ENCODE measurements at regions not wholly inside any gene's neighbourhood (a gene's known extent, or its start where the extent isn't known, plus 50 kb on each side); places are given as distances from the start of the nearest gene placed in this dataset.

GRCh38 chr3:160170409-160171370 is 54.5 kb upstream of the C3orf80 start:
- peak; percentile 7 for DNase-seq

- no peak for DNase-seq
Observed at GRCh38 chr3:160171813-160172212, 53.4 kb upstream of the C3orf80 start.

GRCh38 chr3:160174621-160175020 is 50.6 kb upstream of the C3orf80 start:
- DNase-seq: no peak
